Testis (tissue), 2 donors: ENCODE measurements at regions not wholly inside any gene's neighbourhood (a gene's known extent, or its start where the extent isn't known, plus 50 kb on each side); places are given as distances from the start of the nearest gene placed in this dataset.

ENCODE experiments used
- DNase-seq: peaks from one replicate; pipeline ENCODE4 v3.0.0-alpha.2; 2019
- H3K27ac ChIP-seq, 2 donors: fragments of 200-600 bp; sonication (generic); one replicate each; pipeline ENCODE4 v1.5.1; 2019
- H3K27me3 ChIP-seq: fragments of 200-600 bp; sonication (generic); one replicate; pipeline ENCODE4 v1.5.1; 2019
- H3K36me3 ChIP-seq: fragments of 200-600 bp; sonication (generic); one replicate; pipeline ENCODE4 v1.5.1; 2017; ENCODE audit warnings: low read depth; ENCODE audit errors: missing control alignments
- H3K4me1 ChIP-seq: fragments of 200-600 bp; sonication (generic); one replicate; pipeline ENCODE4 v1.5.1; 2019
- H3K4me3 ChIP-seq, 2 donors: fragments of 200-600 bp; sonication (generic); one replicate each; pipeline ENCODE4 v1.5.1; 2017 to 2019
- H3K9me3 ChIP-seq: fragments of 200-600 bp; sonication (generic); one replicate; pipeline ENCODE4 v1.5.1; 2017
- CTCF ChIP-seq, 3 experiments: fragments of 450-650 bp in 2 of 3; fragments of 200-600 bp in 1 of 3; sonication (generic) in 1 of 3; IDR thresholded peaks; one replicate each; pipeline ENCODE4 v1.5.1; 2016 to 2019; ENCODE audit warnings: antibody characterized with exemption in 3 of 3, mild to moderate bottlenecking in 2 of 3, moderate library complexity in 1 of 3
- POLR2A ChIP-seq: fragments of 450-650 bp; IDR thresholded peaks from one replicate; pipeline ENCODE4 v1.6.1; 2017; ENCODE audit warnings: antibody characterized with exemption, mild to moderate bottlenecking, moderate library complexity
- WGBS, 2 donors: methylation state at CpG; one replicate each; pipeline ENCODE4 v1.1.5; 2018; 5-methylcytosine and 5-hydroxymethylcytosine counted together
- intact Hi-C: fragments of 100-400 bp; cut with DNase I; formaldehyde crosslinking; loops from one replicate; pipeline ENCODE4 v1.15.1; 2023; ENCODE audit warnings: low total_unique reads

GRCh38 chr2:160697817-160698216 lies 204.2 kb upstream of the RBMS1 start:
- no peak for DNase-seq
- no peaks in the 10 kb centered on the region for H3K4me1 ChIP-seq
- H3K9me3 ChIP-seq, result no peaks in the 10 kb centered on the region
- intact Hi-C loops, result no loop called here
- no peak overlapping the region for H3K4me3 ChIP-seq
- no peak overlapping the region for H3K27ac ChIP-seq
- no peaks in the 10 kb centered on the region for H3K27me3 ChIP-seq
- H3K36me3 ChIP-seq, result no peaks in the 10 kb centered on the region
- 95 to 98% methylated on average over 6 of the region's 6 CpGs for WGBS, 2 donors
- TF ChIP-seq CTCF (IDR thresholded peaks at IDR 0.05), result no peak
- TF ChIP-seq POLR2A, result no peak

- intact Hi-C loops, result no loop called here
- TF ChIP-seq CTCF (IDR thresholded peaks at IDR 0.05) (no peak), POLR2A (no peak)
Measured at GRCh38 chr2:160700021-160700814, 206.6 kb upstream of the RBMS1 start.

GRCh38 chr2:160701822-160702221 lies 208.2 kb upstream of the RBMS1 start:
- no peak overlapping the region for H3K4me3 ChIP-seq
- WGBS, 2 donors, result 55 to 56% methylated on average over 3 of the region's 3 CpGs
- H3K9me3 ChIP-seq, result no peaks in the 10 kb centered on the region
- H3K27ac ChIP-seq, result no peak overlapping the region
- intact Hi-C loops, result no loop called here
- no peaks in the 10 kb centered on the region for H3K27me3 ChIP-seq
- no peak for DNase-seq
- no peaks in the 10 kb centered on the region for H3K4me1 ChIP-seq
- TF ChIP-seq CTCF (IDR thresholded peaks at IDR 0.05) (no peak), POLR2A (no peak)
- no peaks in the 10 kb centered on the region for H3K36me3 ChIP-seq

More at GRCh38 chr2:160700021-160700814, 206.6 kb upstream of the RBMS1 start:
- DNase-seq, result no peak
- Histone ChIP-seq H3K27ac (no peak overlapping the region), H3K4me1 (no peaks in the 10 kb centered on the region), H3K9me3 (no peaks in the 10 kb centered on the region), H3K4me3 (no peak overlapping the region), H3K36me3 (no peaks in the 10 kb centered on the region), H3K27me3 (no peaks in the 10 kb centered on the region)
- 58 to 59% methylated on average over 1 of the region's 1 CpG for WGBS, 2 donors

GRCh38 chr2:160702754-160703153 lies 209.1 kb upstream of the RBMS1 start:
- no peak for DNase-seq
- no peak overlapping the region for H3K4me3 ChIP-seq
- intact Hi-C loops, result no loop called here
- no peaks in the 10 kb centered on the region for H3K36me3 ChIP-seq
- 46 to 55% methylated on average over 1 of the region's 1 CpG for WGBS, 2 donors
- no peaks in the 10 kb centered on the region for H3K4me1 ChIP-seq
- H3K9me3 ChIP-seq, result no peaks in the 10 kb centered on the region
- TF ChIP-seq POLR2A, result no peak
- TF ChIP-seq CTCF (IDR thresholded peaks at IDR 0.05), result no peak
- no peaks in the 10 kb centered on the region for H3K27me3 ChIP-seq
- no peak overlapping the region for H3K27ac ChIP-seq
